ENCODE measurements at regions not wholly inside any gene's neighbourhood (a gene's known extent, or its start where the extent isn't known, plus 50 kb on each side); places are given as distances from the start of the nearest gene placed in this dataset.

DNA sequence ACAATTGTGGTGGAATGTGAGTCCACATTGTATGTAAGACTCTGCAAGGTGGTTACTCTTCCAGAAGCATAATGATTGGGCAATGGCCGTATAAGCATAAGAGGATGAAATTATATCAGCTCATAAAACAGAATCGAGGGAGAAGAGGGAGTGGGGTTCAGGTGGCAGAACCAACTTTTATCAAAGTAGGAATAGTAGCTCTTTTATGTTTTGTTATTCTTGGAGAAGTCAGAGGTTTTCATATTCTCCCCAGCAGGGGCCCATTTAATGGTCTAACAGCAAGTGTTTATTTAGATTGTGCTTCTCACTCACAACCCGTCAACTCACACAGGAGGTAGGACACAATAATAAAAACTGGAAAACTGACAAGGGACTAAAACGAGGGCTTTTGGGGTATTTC is 291.3 kb upstream of the CD180 start:
- TF ChIP-seq, protein P1, sequence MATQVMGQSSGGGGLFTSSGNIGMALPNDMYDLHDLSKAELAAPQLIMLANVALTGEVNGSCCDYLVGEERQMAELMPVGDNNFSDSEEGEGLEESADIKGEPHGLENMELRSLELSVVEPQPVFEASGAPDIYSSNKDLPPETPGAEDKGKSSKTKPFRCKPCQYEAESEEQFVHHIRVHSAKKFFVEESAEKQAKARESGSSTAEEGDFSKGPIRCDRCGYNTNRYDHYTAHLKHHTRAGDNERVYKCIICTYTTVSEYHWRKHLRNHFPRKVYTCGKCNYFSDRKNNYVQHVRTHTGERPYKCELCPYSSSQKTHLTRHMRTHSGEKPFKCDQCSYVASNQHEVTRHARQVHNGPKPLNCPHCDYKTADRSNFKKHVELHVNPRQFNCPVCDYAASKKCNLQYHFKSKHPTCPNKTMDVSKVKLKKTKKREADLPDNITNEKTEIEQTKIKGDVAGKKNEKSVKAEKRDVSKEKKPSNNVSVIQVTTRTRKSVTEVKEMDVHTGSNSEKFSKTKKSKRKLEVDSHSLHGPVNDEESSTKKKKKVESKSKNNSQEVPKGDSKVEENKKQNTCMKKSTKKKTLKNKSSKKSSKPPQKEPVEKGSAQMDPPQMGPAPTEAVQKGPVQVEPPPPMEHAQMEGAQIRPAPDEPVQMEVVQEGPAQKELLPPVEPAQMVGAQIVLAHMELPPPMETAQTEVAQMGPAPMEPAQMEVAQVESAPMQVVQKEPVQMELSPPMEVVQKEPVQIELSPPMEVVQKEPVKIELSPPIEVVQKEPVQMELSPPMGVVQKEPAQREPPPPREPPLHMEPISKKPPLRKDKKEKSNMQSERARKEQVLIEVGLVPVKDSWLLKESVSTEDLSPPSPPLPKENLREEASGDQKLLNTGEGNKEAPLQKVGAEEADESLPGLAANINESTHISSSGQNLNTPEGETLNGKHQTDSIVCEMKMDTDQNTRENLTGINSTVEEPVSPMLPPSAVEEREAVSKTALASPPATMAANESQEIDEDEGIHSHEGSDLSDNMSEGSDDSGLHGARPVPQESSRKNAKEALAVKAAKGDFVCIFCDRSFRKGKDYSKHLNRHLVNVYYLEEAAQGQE (IDR thresholded peaks at IDR 0.05; ENCODE audit: insufficient read depth in 1 of 2, low read depth in 2 of 2, low read length in 2 of 2) = no peak
- TF ChIP-seq TAF1 (IDR thresholded peaks at IDR 0.05; ENCODE audit: borderline replicate concordance, insufficient read depth, low read length) (no peak), POLR2AphosphoS5 (IDR thresholded peaks at IDR 0.05; ENCODE audit: low read depth, low read length) (no peak), SIN3A (IDR thresholded peaks at IDR 0.05; ENCODE audit: borderline replicate concordance, insufficient read depth, low read length) (no peak)

All from PFSK-1 (cell line).